ENCODE measurements at regions not wholly inside any gene's neighbourhood (a gene's known extent, or its start where the extent isn't known, plus 50 kb on each side); places are given as distances from the start of the nearest gene placed in this dataset.

DNA sequence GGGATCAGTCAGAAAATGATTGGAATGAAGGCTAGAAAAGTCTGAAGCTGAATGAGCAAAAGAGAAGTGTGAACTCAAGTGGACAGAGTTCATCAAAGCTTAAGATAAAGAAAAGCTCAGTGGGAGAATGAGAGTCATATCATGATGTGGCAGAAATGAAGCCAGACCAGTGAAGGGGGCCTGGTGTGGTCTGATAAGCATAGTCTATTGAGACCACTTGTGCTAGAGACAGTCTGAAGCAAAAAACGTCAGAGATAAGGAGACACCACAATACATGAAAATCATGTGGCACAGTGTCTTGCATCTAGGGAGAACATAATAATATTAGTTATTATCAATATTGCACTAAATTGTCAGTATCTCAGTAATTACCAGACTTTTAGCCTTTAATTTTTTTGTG lies 601.5 kb downstream of the UTRN start:
- TF ChIP-seq CTCF (conservative IDR thresholded peaks at IDR 0.05) (no peak), ZFX (IDR thresholded peaks at IDR 0.05) (no peak)

All from C4-2B (cell line).